HG02938 (cell line): ENCODE measurements at regions not wholly inside any gene's neighbourhood (a gene's known extent, or its start where the extent isn't known, plus 50 kb on each side); places are given as distances from the start of the nearest gene placed in this dataset.
"Not testable (repeated sequence)": the region's sequence is repeated elsewhere in the genome, so short reads cannot be mapped to it uniquely, and the experiment has no call there.

Experiments
- ATAC-seq: cut with Tn5 transposase; IDR thresholded peaks from one replicate; pipeline ENCODE4 v1.9.1; 2021; ENCODE audit warnings: mild to moderate bottlenecking, moderate library complexity; ENCODE audit not compliant: unreplicated experiment

DNA sequence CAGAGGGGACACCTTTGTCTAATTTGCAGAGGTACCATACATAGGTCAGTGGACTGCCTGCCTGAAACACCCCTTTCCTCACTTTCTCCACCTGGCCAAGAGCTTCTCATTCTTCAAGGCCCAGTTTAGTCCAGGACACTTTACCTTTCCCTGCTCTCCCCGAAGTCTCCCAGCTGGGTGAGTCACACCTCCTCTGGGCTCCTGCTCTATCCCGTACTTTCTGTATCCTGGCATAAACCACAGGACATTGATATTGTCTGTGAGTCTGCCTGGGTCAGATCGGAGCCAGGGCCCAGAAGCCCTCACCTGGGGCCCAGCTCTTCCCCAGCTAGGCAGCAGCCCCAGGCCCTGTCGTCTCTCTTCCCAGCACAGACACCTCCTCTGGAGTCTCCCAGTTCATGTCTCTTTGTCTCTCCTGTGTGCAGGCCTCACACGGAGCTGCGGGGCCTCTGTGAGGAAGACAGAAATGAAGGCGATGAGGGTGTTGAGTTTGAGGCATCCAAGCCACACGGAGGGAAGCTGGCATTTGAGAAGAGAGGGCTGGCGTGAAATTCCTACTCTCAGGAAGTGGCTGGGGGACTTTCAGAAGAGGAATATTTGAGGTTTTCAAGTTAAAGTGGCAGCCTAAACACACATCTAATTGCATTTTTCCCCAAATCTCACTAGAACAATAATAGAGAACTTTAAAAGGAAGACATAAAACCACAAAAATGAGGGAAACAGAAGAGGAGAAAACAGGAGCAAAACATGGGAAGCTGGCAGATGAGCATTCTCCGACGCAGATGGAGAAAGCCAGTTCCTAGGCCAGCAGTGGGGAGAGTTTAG lies 79.6 kb upstream of the LAPTM4A start:
- ATAC-seq: no peak

DNA sequence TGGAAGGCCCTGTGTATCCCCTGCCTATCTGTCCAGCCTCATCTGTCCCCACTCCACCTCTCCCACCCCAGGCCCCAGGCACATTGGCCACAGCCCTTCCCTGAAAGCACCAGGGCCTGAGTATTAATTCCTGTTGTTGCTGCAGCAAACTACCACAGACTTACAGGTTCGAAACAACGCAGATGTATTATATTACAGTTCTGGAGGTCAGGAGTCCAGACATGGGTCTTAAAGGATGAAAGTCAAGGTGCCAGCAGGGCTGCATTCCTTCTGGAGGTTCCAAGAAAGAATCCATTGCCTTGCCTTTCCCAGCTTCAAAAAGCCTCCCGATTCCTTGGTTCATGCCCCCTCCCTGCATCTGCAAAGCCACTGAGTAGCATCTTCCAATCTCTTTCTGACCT lies 78.7 kb upstream of the LAPTM4A start:
- ATAC-seq: no peak

DNA sequence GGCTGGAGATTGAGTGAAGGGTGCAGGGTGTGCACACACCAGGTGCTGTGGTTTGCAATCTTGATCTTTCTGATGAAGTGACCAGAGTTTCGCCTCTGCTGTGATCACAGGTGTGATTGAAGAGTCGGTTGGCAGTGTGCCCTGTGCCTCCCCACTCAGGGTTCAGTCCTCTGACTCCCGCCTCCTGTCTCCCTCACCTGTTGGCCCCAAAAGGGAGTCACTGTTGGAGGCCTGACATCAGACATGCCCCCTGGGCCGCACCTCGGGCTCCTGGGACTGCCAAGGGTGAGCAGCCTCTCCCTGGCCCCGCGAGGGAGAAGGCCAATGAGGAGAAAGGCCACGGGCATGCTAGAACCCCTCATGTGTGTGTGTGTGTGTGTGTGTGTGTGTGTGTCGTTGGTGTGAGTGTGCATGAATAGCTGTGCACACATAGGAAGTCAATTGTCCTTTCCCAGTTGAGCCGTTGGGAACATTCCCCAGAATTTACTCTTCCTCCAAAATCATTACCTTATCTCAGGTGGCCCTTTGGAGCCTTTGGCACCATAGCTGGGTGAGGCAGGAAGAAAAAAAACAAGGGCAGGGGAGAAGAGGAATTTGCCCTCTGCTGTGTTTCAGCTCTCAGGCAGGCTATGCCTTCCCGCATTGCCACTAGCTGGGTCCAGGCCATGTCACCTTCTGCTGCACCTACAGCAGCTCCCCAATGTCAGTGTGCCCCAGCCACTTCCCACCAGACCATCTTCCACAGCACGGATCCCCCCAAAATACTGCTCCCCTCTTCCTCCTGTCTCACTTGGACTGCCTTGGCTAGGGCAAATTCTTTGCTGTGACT lies 78.1 kb upstream of the LAPTM4A start:
- ATAC-seq: no peak

DNA sequence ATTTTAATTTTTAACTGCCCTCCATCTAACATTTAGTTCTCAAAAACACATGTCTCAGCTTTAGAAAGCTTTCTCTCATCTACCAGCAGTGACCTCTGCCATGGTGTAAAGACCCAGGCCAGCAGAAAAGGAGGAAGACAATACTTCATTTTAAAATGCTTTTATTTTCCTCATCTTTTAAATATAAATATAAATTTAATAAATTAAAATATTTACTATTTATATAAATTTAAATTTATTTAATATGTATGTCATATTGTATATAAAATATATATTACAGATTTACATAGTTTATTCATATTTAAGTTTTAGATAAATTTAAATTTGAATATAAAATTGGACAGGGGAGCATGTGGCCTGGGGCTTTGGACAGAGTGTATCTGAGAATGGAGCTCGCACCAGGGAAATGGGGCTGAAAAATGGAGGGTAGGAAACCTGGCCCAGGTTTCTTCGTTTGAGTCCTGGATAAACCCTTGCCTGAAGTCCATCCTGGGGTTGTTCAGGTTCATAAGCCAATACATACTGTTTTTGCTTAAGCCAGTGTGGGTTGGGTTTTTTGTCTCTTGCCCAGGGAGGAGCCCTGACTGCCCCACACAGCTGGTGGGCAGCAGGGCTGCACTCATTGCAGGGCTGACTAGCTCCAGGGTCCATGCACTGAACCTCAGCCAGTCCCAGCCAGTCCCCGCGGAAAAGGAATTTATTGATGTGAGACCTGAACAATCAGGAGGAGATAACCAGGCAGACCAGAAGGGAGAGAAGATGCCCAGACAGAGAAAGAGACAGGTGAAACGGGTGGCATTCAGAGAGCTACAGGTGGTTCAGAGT lies 77.3 kb upstream of the LAPTM4A start:
- ATAC-seq: no peak

DNA sequence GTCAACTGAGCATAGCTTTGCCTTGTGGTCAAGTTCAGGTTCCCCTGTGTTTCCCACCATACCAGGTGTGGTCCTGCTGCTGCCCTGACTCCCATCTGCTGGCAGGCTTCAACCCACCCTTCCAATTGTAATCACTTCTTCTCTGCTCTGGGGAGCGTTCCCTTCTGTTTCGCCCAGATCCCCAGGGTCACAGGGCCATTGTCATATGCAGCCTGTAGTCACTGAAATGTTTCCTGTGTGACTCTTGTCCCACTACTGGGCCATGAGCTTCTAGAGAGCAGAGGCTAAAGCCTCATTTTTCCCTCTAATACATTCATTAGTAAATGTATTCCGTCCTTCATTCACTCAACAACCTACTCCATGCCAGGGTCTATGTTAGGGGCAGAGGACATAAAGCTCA lies 75.0 kb upstream of the LAPTM4A start:
- ATAC-seq: no peak

DNA sequence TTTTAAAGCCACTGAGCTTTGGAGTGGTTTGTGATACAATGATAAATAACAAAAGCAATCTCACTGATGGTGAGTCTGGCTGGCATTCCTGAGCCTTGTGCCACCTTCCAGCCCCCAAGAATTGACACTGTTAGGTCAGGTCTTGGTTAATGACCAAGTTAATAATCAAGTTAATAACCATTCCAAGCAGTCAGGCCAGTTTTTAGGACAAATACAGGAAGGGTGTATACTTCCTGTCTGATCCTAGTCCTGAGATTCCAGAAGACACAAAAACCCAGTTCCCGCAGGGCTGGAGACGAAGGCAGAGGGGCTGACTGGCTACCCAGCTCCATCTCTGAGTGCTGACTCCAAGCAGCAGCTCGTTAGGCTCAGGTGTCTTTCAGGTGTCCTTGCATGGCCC lies 74.6 kb upstream of the LAPTM4A start:
- no peak for ATAC-seq

DNA sequence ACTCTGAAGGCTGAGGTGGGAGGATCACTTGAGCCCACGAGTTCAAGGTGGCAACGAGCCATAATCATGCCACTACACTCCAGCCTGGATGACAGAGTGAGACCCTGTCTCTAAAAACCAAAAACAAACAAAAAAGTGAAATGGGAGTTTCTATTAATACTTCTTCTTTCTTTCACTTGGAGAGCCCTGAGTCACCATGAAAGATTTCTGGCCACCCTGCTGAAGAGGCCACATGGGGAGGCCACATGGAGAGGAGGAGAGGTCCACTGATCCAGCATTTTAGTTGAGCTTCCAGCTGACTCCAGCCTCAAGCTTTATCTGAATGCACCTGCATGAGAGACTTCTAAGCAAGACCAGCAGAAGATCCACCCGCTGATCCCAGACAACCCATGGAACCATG lies 74.2 kb upstream of the LAPTM4A start:
- ATAC-seq: no peak

DNA sequence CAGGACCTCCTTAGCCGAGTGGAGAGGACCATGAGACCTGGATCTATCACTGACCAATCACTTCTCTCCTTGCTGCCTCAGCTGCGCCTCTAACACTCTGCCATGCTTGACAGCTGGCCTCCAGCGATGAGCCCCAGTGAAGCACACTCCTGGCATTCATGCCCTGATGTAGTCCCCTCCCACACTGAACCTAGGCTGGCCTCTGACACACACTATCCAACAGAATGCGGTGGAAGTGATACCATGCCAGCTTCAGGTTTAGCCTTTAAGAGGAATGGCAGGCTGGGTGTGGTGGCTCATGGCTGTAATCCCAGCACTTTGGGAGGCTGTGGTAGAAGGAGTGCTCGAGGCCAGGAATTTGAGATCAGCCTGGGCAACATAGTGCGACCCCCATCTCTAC lies 73.7 kb upstream of the LAPTM4A start:
- ATAC-seq: no peak

DNA sequence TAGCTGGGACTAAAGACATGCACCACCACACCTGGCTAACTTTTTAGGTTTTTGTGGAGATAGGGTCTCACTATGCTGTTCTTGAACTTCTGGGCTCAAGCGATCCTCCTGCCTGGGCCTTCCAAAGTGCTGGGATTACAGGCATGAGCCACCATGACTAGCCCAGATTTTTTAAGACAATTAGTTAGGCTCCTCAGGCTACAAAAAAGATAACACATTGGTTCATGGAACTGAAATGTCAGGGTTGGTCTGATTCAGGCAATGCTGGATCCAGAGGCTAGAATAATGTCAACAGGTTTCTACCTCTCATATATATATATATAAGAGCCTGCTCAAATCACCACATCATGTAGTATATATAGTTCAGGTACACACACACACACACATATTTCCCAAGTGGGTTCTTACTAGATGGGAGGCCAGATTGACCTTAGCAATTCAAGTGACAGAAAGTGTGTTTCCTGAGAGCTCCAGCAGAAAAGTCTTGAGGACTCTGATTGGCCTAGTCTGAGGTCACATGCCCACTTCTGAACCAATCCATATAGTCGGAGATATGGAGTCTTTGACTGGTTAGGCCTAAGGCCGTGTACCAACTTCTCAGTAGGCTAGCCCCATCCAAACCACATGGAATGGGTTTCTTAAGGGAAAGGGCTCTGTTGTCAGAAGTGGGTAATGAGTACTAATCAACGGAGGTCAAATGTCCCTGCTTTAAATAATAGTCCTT lies 72.6 kb upstream of the LAPTM4A start:
- ATAC-seq: no peak

DNA sequence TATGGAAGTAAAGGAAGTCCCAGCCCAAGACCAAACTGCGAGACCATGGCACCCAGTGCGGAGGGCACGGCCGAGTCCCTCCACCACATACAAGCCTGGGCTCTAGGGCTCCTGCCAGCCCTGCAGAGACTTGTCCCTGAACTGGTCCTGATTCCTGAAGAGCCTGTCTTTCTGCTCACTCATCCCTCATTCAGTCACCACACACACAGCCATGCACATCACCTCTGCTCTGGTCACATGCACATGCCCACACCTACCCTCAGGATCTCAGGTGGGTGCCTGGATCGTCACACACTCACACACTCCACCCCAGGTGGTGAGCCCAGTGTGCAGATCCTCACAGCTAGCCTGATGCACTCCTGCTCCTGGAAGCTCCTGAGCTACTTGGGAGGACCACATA lies 71.4 kb upstream of the LAPTM4A start:
- no peak for ATAC-seq

DNA sequence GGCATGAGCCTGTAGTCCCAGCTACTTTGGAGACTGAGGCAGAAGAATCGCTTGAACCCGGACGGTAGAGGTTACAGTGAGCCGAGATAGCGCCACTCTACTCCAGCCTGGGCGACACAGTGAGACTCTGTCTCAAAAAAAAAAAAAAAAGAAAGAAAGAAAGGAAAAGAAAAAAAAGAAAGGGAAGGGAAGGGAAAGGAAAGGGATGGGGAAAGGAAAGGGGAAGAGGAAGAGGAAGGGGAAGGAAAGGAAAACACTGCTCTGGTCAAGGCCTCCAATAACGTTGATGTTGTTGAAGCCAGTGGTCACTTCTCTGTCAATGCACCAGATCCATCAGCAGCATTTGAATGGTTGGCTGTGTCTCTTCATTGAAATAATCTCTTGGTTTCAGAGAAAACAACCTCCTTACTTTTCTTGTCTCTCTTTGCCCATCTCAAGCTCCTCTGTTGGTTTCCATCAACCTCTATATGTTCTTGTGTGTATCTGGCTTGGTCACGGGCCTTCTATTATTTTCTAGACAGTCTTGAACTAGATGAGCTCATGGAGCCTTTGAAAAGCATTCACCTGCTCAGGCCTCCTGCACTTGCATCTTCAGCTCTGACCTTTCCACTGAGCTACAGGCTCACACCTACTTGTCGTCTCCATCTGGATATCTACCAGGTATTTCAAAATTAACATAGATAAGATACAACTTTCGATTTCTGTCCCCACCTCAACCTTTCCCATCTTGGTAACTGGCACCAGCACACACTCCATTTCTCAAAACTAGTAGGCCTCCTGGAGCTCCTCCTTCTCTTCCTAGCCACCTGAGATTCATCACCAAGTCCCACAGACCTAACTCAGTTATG lies 69.4 kb upstream of the LAPTM4A start:
- no peak for ATAC-seq

DNA sequence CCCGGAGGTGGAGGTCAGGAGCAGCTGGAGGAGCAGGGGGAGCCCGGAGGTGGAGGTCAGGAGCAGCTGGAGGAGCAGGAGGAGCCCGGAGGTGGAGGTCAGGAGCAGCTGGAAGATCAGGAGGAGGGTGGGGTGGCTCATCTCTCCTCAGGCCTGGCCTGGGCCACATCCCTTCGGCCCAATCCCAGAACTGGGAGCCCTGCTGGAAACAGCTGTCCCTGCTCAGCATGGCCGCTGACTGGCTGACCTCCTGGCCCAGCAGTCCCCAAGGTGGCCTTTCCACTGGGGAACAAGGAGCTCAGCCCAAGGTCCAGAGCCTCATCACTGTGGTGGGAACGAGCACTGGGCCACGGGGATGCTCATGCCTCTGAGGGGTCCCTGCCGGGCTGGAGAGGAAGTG lies 66.6 kb upstream of the LAPTM4A start:
- no peak for ATAC-seq

DNA sequence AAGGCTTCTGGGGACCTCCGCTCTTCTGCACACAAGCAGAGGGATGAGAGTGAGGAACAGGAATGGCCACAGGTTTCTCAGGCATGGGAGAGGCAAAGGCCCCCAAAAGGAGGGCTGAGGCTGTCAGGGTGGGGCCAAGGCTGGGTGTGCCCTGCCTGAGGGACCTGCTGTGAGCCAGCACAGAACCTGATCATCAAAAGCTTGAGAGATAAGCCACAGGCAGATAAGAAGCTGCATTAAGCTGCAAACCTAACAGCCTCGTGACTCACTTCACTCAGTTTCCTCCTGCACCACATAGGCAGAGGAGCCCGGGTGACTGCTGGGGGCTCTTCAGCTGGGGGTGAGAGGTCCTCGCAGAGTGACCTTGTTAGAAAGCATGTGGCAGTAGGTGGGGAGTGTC lies 64.5 kb upstream of the LAPTM4A start:
- no peak for ATAC-seq

DNA sequence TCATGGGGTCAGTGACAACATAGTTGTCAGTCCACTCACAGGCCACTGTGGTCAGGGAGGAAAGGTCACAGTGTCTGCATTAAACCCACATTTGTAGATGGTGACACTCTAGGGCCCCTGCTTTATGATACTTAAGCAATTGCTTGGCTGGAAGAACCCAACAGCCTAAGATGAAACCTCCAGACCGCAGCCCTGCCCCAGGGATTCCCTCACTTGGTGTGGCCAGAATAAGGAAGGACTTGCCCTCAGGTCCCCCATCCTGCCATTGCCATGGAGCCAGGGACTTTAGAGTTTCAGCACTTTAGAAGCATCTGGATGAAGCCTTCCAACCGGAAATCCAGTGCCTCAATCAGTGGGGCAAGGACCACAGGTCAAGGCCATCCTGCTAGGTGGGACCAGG lies 63.9 kb upstream of the LAPTM4A start:
- ATAC-seq: no peak

DNA sequence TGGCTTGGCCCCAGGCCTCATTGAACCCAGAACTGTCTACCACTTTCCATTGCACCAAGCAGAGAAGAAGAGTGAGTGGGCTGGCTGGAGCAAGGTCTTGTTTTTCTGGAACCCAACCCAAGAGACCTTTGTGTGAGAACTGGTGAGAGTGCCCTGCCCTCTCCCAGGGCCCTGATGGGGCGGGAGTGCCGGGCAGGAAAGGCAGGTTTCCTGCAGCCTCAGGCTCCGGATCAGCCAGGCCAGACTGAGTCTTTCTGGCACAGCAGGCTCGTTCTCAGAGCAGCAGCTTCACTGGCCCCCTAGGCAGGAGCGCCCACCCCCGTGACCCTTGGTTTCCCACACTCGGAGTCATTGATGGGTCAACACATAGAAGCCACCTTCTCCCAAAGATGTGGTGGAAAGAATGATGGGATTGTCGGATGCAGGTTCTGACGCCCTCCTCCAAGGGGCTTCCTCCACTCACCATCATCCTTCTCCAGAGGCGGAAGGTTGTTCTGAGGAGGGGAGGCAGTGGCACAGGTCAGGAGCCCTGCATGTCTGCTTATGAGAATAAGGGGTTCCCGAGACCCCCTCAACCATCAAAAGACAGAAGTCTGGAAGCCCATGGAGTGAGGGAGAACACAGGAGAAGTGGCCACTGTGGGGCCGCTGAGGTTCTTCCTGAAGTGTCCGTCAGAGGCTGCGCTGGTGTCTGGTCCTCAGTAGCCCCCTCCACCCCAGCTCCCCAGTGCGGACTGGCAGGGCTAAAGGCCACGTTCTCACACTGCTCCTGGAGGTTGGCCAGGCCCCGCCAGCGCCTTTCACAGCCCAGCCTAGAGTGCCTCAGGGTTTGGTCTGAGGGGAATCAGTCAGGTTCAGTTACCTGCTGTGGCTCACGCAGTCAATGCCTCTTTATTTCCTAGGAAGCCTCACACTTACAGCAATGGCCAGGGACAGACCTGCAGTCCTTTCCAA lies 62.8 kb upstream of the LAPTM4A start:
- ATAC-seq: no peak

DNA sequence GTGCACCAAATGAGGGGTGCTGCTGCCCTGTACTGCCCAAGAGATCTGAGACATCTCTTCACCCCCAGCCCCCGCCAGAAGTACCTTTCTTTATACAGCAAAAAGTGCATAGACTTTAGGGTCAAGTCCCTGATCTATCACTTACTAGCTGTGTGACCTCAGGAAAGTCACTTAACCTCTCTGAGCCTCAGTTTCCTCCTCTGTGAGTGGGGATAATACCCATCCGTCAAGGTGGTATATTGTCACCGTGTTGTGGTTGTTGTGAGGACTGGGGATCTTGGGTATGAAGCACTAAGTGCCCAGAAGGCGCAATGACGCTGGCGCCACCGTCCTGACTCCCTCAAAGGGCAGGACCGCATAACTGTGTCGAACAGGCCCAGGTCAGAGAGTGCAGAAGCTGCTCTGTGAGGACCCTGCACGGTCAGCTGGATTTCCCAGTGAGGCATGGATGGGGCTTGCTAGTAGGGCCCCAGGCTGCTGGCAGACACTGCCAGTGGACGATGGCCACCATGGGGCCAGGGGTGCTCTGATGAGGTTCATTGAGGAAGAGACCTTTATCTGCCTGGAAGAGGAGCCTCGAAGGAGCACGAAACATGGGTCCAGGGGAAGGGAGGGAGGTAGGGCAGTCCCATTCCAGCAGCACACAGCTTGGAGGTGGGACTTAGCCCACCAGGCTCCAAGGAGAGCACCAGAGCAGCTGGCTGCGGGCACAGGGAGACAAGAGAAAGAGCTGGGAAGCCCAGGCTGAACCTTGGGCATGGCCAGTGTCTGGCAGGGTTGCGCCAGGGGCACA lies 61.8 kb upstream of the LAPTM4A start:
- no peak for ATAC-seq

DNA sequence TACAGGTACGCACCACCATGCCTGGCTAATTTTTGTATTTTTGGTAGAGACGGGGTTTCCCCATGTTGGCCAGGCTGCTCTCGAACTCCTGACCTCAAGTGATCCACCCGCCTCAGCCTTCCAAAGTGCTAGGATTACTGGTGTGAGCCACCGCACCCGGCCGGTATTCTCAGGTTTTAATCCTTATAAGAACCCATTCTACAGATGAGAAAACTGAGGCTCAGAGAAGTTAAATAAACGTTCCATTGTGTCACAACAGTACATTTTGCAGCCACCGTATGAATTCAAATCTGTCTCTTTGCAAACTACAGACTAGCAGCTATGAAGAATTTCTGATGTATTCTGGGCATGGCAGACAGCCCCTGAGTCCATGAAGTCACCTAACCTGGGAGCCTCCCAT lies 60.9 kb upstream of the LAPTM4A start:
- ATAC-seq: not testable (repeated sequence)
